Vagina (tissue), 2 donors: ENCODE measurements at regions not wholly inside any gene's neighbourhood (a gene's known extent, or its start where the extent isn't known, plus 50 kb on each side); places are given as distances from the start of the nearest gene placed in this dataset.

Experiments
- DNase-seq, 2 donors: peaks; one replicate each; pipeline ENCODE4 v3.0.0-alpha.2; 2017; ENCODE audit errors: extremely low spot score in 2 of 2
- H3K27ac ChIP-seq: fragments of 200-600 bp; sonication (generic); one replicate; pipeline ENCODE4 v1.5.1; 2019
- H3K27me3 ChIP-seq: fragments of 200-600 bp; sonication (generic); one replicate; pipeline ENCODE4 v1.5.1; 2019
- H3K36me3 ChIP-seq, 2 donors: fragments of 200-600 bp; sonication (generic); one replicate each; pipeline ENCODE4 v1.5.1; 2017 to 2019
- H3K4me1 ChIP-seq: fragments of 200-600 bp; sonication (generic); one replicate; pipeline ENCODE4 v1.5.1; 2019
- H3K4me3 ChIP-seq, 2 donors: fragments of 200-600 bp; sonication (generic); 1 replicate in 1 of 2; 2 replicates in 1 of 2; pipeline ENCODE4 v1.5.1; 2016 to 2019
- H3K9me3 ChIP-seq: fragments of 200-600 bp; sonication (generic); one replicate; pipeline ENCODE4 v1.5.1; 2019
- POLR2A ChIP-seq, 2 donors: fragments of 450-650 bp; IDR thresholded peaks; one replicate each; pipeline ENCODE4 v1.6.1; 2017; ENCODE audit warnings: antibody characterized with exemption in 2 of 2, mild to moderate bottlenecking in 2 of 2, moderate library complexity in 2 of 2
- POLR2AphosphoS5 ChIP-seq, 2 donors: sonication (generic); formaldehyde crosslinking; IDR thresholded peaks; one replicate each; pipeline ENCODE4 v1.9.0; 2017; ENCODE audit warnings: antibody characterized with exemption in 2 of 2, mild to moderate bottlenecking in 2 of 2, low read depth in 1 of 2; ENCODE audit not compliant: insufficient read depth in 1 of 2
- intact Hi-C: fragments of 100-400 bp; cut with DNase I; formaldehyde crosslinking; loops from one replicate; pipeline ENCODE4 v1.15.1; 2023
- TF ChIP-seq, protein P1 (sequence below), 3 experiments: fragments of 450-650 bp in 2 of 3; fragments of 200-600 bp in 1 of 3; sonication (generic) in 1 of 3; IDR thresholded peaks; one replicate each; pipeline ENCODE4 v1.5.1; 2017 to 2019; ENCODE audit warnings: antibody characterized with exemption in 3 of 3, mild to moderate bottlenecking in 2 of 3, moderate library complexity in 2 of 3

DNA sequence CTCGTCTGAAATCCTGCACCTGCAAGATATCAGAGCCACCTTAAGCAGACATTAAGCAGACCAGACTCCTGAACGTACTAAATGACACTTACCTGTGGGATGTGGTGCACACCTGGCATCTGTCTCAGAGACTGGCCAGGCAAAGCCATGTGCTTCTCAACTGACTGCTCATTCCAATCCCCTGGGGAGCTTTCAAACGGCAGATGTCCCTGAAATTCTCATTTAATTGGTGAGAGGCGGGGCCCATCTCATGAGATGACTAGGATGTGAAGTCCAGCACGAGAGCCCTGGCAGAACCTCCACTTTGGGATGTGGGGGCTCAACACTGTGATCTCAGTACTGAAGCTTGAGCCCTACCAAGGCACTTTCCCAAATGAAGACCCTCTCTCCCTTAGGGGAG lies 84.9 kb upstream of the HMGXB4 start:
- no peaks in the 10 kb centered on the region for H3K27me3 ChIP-seq
- no peak for DNase-seq
- no peaks in the 10 kb centered on the region for H3K36me3 ChIP-seq
- H3K9me3 ChIP-seq = no peaks in the 10 kb centered on the region
- TF ChIP-seq, protein P1, sequence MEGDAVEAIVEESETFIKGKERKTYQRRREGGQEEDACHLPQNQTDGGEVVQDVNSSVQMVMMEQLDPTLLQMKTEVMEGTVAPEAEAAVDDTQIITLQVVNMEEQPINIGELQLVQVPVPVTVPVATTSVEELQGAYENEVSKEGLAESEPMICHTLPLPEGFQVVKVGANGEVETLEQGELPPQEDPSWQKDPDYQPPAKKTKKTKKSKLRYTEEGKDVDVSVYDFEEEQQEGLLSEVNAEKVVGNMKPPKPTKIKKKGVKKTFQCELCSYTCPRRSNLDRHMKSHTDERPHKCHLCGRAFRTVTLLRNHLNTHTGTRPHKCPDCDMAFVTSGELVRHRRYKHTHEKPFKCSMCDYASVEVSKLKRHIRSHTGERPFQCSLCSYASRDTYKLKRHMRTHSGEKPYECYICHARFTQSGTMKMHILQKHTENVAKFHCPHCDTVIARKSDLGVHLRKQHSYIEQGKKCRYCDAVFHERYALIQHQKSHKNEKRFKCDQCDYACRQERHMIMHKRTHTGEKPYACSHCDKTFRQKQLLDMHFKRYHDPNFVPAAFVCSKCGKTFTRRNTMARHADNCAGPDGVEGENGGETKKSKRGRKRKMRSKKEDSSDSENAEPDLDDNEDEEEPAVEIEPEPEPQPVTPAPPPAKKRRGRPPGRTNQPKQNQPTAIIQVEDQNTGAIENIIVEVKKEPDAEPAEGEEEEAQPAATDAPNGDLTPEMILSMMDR (IDR thresholded peaks at IDR 0.05) = no peak
- no peak overlapping the region for H3K27ac ChIP-seq
- H3K4me3 ChIP-seq = no peak overlapping the region
- intact Hi-C loops = no loop called here
- no peaks in the 10 kb centered on the region for H3K4me1 ChIP-seq

DNA sequence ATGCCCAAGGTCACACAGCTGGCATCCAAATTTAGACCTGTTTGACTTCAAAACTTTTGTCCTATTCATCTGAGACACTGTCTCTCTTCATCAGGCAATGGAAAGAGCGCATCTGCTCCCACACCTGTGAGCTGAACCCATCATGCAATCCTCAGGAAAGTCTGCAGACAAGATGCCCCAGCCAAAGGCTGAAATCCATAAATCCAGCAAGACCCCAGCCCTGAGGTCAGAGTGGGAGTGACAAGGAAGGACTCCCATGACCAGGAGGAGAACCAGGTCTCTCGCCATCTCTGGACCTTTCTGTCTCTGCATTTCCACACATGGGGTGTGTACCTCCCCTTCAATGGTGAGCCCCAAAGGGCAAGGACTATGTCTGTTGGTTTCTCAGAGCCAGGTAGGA lies 83.6 kb upstream of the HMGXB4 start:
- H3K27ac ChIP-seq = no peak overlapping the region
- TF ChIP-seq POLR2AphosphoS5 (IDR thresholded peaks at IDR 0.05; ENCODE audit: insufficient read depth in 1 of 2, low read depth in 1 of 2) (no peak), POLR2A (IDR thresholded peaks at IDR 0.05) (no peak)
- H3K36me3 ChIP-seq = no peaks in the 10 kb centered on the region
- no peak overlapping the region for H3K4me3 ChIP-seq
- no peaks in the 10 kb centered on the region for H3K9me3 ChIP-seq
- no peaks in the 10 kb centered on the region for H3K4me1 ChIP-seq
- H3K27me3 ChIP-seq = no peaks in the 10 kb centered on the region
- no peak for DNase-seq
- intact Hi-C loops = no loop called here

DNA sequence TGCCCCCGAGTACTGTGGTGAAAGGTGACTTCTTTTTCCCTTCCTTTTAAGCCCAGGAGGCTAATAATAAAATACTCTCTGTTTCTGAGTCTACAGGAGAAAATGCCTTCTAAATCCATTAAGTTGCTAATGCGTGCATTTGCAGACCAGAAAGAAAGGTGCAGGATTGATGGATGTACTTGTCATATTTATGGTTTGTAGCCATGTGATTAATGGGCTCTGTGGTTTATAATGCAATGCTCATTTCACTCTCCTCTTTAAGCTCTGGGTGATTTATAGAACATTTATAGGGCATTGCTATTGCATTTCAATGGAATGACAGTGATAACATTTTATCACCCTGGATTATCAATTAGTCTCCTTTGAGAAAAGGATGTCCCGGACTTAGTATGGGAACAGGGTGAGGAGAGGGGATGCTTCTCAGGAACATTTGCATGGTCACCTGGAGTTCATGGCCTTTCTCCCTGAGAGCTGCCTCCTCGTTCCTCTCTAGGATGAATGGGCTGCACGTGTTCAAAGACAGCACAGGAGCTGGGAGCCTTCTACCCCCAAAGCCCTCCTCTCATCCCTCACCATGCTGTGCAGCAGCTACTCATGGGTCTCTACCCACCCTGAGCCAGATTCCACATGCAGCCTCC lies 82.8 kb upstream of the HMGXB4 start:
- TF ChIP-seq POLR2AphosphoS5 (IDR thresholded peaks at IDR 0.05; ENCODE audit: insufficient read depth in 1 of 2, low read depth in 1 of 2) (no peak), POLR2A (IDR thresholded peaks at IDR 0.05) (no peak)
- TF ChIP-seq, protein P1 (IDR thresholded peaks at IDR 0.05) = no peak
- intact Hi-C loops = no loop called here
- Histone ChIP-seq H3K9me3 (no peaks in the 10 kb centered on the region), H3K4me1 (no peaks in the 10 kb centered on the region), H3K4me3 (no peak overlapping the region), H3K27me3 (no peaks in the 10 kb centered on the region), H3K36me3 (no peaks in the 10 kb centered on the region), H3K27ac (no peak overlapping the region)
- DNase-seq = no peak

DNA sequence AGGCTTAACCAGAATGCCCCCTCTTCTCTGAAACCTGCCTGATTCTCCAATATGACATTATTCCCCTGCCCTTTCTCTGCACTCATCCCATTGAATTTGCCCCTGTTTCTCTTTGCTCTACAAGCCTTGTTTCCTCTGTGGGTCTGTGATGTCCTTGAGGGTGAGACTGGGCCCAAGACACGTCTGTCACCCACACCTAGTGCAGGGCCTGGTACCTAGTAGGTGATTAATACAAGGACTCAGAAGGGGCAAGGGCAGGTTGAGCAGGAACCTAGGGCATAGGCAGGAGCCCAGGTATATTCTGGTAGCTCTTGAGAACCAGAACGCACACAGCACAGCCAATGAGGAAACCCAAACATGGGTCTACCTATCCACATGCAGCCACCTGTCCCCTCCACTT lies 81.9 kb upstream of the HMGXB4 start:
- H3K9me3 ChIP-seq = no peaks in the 10 kb centered on the region
- H3K27ac ChIP-seq = no peak overlapping the region
- intact Hi-C loops = no loop called here
- no peak for DNase-seq
- H3K27me3 ChIP-seq = no peaks in the 10 kb centered on the region
- no peak for TF ChIP-seq POLR2AphosphoS5 (IDR thresholded peaks at IDR 0.05; ENCODE audit: insufficient read depth in 1 of 2, low read depth in 1 of 2)
- TF ChIP-seq POLR2A (IDR thresholded peaks at IDR 0.05) = no peak
- TF ChIP-seq, protein P1 (IDR thresholded peaks at IDR 0.05) = no peak
- H3K4me1 ChIP-seq = no peaks in the 10 kb centered on the region
- H3K36me3 ChIP-seq = no peaks in the 10 kb centered on the region
- no peak overlapping the region for H3K4me3 ChIP-seq

DNA sequence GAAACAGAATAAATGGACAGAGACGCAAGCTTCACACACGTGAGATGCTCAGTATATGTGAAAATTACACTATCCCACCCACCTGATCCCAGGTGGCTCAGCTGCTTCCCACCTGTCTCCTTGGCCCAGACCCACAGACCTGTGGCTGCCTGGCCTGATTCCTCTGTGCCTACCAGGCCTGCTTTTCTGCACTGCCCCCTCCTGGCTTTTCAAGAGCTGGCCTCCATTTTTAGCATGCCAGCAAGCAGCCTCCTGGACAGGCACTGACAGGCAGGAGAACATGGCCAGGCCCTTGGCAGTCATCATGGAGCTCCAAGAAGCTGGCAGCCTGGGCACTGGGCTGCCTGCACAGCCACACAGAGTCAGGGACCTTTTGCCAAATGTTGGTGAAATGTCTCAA lies 79.5 kb upstream of the HMGXB4 start:
- Histone ChIP-seq H3K4me3 (no peak overlapping the region), H3K27ac (no peak overlapping the region), H3K36me3 (no peaks in the 10 kb centered on the region), H3K9me3 (no peaks in the 10 kb centered on the region), H3K27me3 (no peaks in the 10 kb centered on the region), H3K4me1 (no peaks in the 10 kb centered on the region)
- TF ChIP-seq POLR2AphosphoS5 (IDR thresholded peaks at IDR 0.05; ENCODE audit: insufficient read depth in 1 of 2, low read depth in 1 of 2) (no peak), POLR2A (IDR thresholded peaks at IDR 0.05) (no peak)
- TF ChIP-seq, protein P1 (IDR thresholded peaks at IDR 0.05) = no peak
- DNase-seq = no peak
- intact Hi-C loops = no loop called here
